Calu3 (cell line): ENCODE measurements at regions not wholly inside any gene's neighbourhood (a gene's known extent, or its start where the extent isn't known, plus 50 kb on each side); places are given as distances from the start of the nearest gene placed in this dataset.

Experiments
- BruUV-seq: library from RNA; stranded (reverse); fragments of 400-500 nt; replicated peaks from 2 replicates; lab custom pipeline; 2021; lab: Mats Ljungman, UMichigan
- CTCF ChIA-PET: fragments of 300-600 bp; sonication (Branson Sonifier 250); formaldehyde crosslinking; loops from one replicate; lab custom pipeline; 2022; ENCODE audit warnings: antibody characterized with exemption; lab: Charles Lee
- DNase-seq: peaks from one replicate; pipeline ENCODE4 v3.0.0; 2022
- H3K27ac Mint-ChIP-seq: one replicate; pipeline ENCODE4 v1.8.0; 2022; ENCODE audit warnings: mixed read lengths; ENCODE audit not compliant: unreplicated experiment
- H3K27me3 Mint-ChIP-seq: one replicate; pipeline ENCODE4 v1.8.0; 2022; ENCODE audit warnings: mixed read lengths; ENCODE audit not compliant: unreplicated experiment
- H3K36me3 Mint-ChIP-seq: one replicate; pipeline ENCODE4 v1.8.0; 2022; ENCODE audit warnings: mild to moderate bottlenecking, moderate library complexity, mixed read lengths; ENCODE audit not compliant: insufficient read depth, unreplicated experiment
- H3K4me1 Mint-ChIP-seq: one replicate; pipeline ENCODE4 v1.8.0; 2022; ENCODE audit warnings: mild to moderate bottlenecking, low read depth, mixed read lengths; ENCODE audit not compliant: unreplicated experiment
- H3K4me3 Mint-ChIP-seq: one replicate; pipeline ENCODE4 v1.8.0; 2022; ENCODE audit warnings: mild to moderate bottlenecking, low read depth, moderate library complexity, mixed read lengths; ENCODE audit not compliant: unreplicated experiment
- H3K9me3 Mint-ChIP-seq: one replicate; pipeline ENCODE4 v1.8.0; 2022; ENCODE audit warnings: low read depth, mixed read lengths; ENCODE audit not compliant: unreplicated experiment
- CTCF ChIP-seq: fragments of 200-600 bp; IDR thresholded peaks from one replicate; pipeline ENCODE4 v1.8.0; 2022; ENCODE audit warnings: antibody characterized with exemption; ENCODE audit not compliant: unreplicated experiment
- intact Hi-C: fragments of 100-400 bp; cut with micrococcal nuclease; formaldehyde crosslinking; loops from one replicate; pipeline ENCODE4 v1.10.0; 2022; ENCODE audit not compliant: unreplicated experiment

- H3K4me3 Mint-ChIP-seq: no peak overlapping the region
- peaks cover 3% of the 10 kb centered on the region for H3K9me3 Mint-ChIP-seq
- no peak for DNase-seq
- TF ChIP-seq CTCF: no peak
- no TSS peak for BruUV-seq
- peaks cover 64% of the 10 kb centered on the region for H3K27me3 Mint-ChIP-seq
- H3K4me1 Mint-ChIP-seq: no peaks in the 10 kb centered on the region
- H3K36me3 Mint-ChIP-seq: no peaks in the 10 kb centered on the region
- intact Hi-C loops: no loop called here
- CTCF ChIA-PET: no interaction called here
- H3K27ac Mint-ChIP-seq: no peak overlapping the region
Measured at GRCh38 chr5:77925503-77925902, 149.4 kb upstream of the TBCA start.

GRCh38 chr5:77924081-77924480, 147.9 kb upstream of the TBCA start:
- CTCF ChIA-PET: no interaction called here
- Mint-ChIP-seq H3K4me1 (no peaks in the 10 kb centered on the region), H3K27me3 (peaks cover 50% of the 10 kb centered on the region), H3K4me3 (no peak overlapping the region), H3K27ac (no peak overlapping the region), H3K36me3 (no peaks in the 10 kb centered on the region), H3K9me3 (peaks cover 3% of the 10 kb centered on the region)
- intact Hi-C loops: no loop called here
- no TSS peak for BruUV-seq
- DNase-seq: no peak
- no peak for TF ChIP-seq CTCF

- Mint-ChIP-seq H3K9me3 (peaks cover 3% of the 10 kb centered on the region), H3K27ac (no peak overlapping the region), H3K27me3 (peaks cover 46% of the 10 kb centered on the region), H3K36me3 (no peaks in the 10 kb centered on the region), H3K4me3 (no peak overlapping the region), H3K4me1 (no peaks in the 10 kb centered on the region)
- intact Hi-C loops: no loop called here
- DNase-seq: no peak
- CTCF ChIA-PET: no interaction called here
- TF ChIP-seq CTCF: no peak
- no TSS peak for BruUV-seq
Measured at GRCh38 chr5:77923666-77924065, 147.5 kb upstream of the TBCA start.

- H3K36me3 Mint-ChIP-seq: no peaks in the 10 kb centered on the region
- intact Hi-C loops: no loop called here
- TF ChIP-seq CTCF: no peak
- H3K27ac Mint-ChIP-seq: no peak overlapping the region
- DNase-seq: no peak
- peaks cover 22% of the 10 kb centered on the region for H3K27me3 Mint-ChIP-seq
- BruUV-seq: no TSS peak
- no peaks in the 10 kb centered on the region for H3K4me1 Mint-ChIP-seq
- no peak overlapping the region for H3K4me3 Mint-ChIP-seq
- CTCF ChIA-PET: no interaction called here
- no peaks in the 10 kb centered on the region for H3K9me3 Mint-ChIP-seq
Measured at GRCh38 chr5:77921094-77921768, 145.1 kb upstream of the TBCA start.
